WTC11 (cell line): ENCODE measurements at regions not wholly inside any gene's neighbourhood (a gene's known extent, or its start where the extent isn't known, plus 50 kb on each side); places are given as distances from the start of the nearest gene placed in this dataset.

Experiments used
- ATAC-seq: fragments of 200-7000 bp; cut with Tn5 transposase; 2 replicates; pipeline ENCODE4 v1.10.0; 2021; ENCODE audit warnings: mild to moderate bottlenecking, moderate library complexity
- CTCF ChIA-PET: fragments of 300-600 bp; sonication (Branson Sonifier 250); formaldehyde crosslinking; loops from one replicate; lab custom pipeline; 2021; ENCODE audit warnings: antibody characterized with exemption; lab: Charles Lee
- POLR2A ChIA-PET: fragments of 350-600 bp; sonication (Branson Sonifier 250); formaldehyde crosslinking; loops from one replicate; lab custom pipeline; 2021; ENCODE audit warnings: antibody characterized with exemption; lab: Charles Lee
- DNase-seq: peaks from one replicate; pipeline ENCODE4 v3.0.0; 2021; ENCODE audit warnings: low spot score
- H3K27ac Mint-ChIP-seq: 2 replicates; pipeline ENCODE4 v1.8.0; 2021; ENCODE audit warnings: mixed read lengths
- H3K27me3 Mint-ChIP-seq: 2 replicates; pipeline ENCODE4 v1.8.0; 2021; ENCODE audit warnings: low read depth, mild to moderate bottlenecking, moderate library complexity, mixed read lengths
- H3K36me3 Mint-ChIP-seq: 2 replicates; pipeline ENCODE4 v1.8.0; 2021; ENCODE audit warnings: mixed read lengths
- H3K4me1 Mint-ChIP-seq: 2 replicates; pipeline ENCODE4 v1.8.0; 2022; ENCODE audit warnings: mixed read lengths
- H3K4me3 Mint-ChIP-seq: 2 replicates; pipeline ENCODE4 v1.8.0; 2021; ENCODE audit warnings: mild to moderate bottlenecking, moderate library complexity, mixed read lengths
- H3K9me3 Mint-ChIP-seq: 2 replicates; pipeline ENCODE4 v1.8.0; 2021; ENCODE audit warnings: mixed read lengths
- FOXP1 ChIP-seq: sonication (generic); formaldehyde crosslinking; IDR thresholded peaks from 2 replicates; pipeline ENCODE4 v1.8.0; 2022; ENCODE audit warnings: missing genetic modification reagents, mild to moderate bottlenecking, moderate library complexity, borderline replicate concordance
- KAT7 ChIP-seq: sonication (generic); formaldehyde crosslinking; IDR thresholded peaks from 2 replicates; pipeline ENCODE4 v1.8.1; 2023; ENCODE audit warnings: missing genetic modification reagents, mild to moderate bottlenecking, borderline replicate concordance
- NFATC4 ChIP-seq: fragments of 250-450 bp; sonication (Bioruptor Pico); IDR thresholded peaks from 2 replicates; pipeline ENCODE4 v1.9.0; 2021; ENCODE audit warnings: mild to moderate bottlenecking
- PRRX2 ChIP-seq: fragments of 250-450 bp; sonication (Bioruptor Pico); IDR thresholded peaks from 2 replicates; pipeline ENCODE4 v1.8.0; 2021; ENCODE audit warnings: mild to moderate bottlenecking
- SOX15 ChIP-seq: fragments of 250-450 bp; sonication (Bioruptor Pico); IDR thresholded peaks from 2 replicates; pipeline ENCODE4 v1.9.0; 2021; ENCODE audit warnings: mild to moderate bottlenecking
- SP1 ChIP-seq: sonication (generic); formaldehyde crosslinking; conservative IDR thresholded peaks from 2 replicates; pipeline ENCODE4 v1.8.1; 2022; ENCODE audit warnings: missing genetic modification reagents
- TEAD1 ChIP-seq: sonication (generic); formaldehyde crosslinking; IDR thresholded peaks from 2 replicates; pipeline ENCODE4 v1.8.0; 2022; ENCODE audit warnings: mild to moderate bottlenecking, missing genetic modification reagents
- ZBTB21 ChIP-seq: sonication (generic); formaldehyde crosslinking; IDR thresholded peaks from 2 replicates; pipeline ENCODE4 v1.8.1; 2023; ENCODE audit warnings: mild to moderate bottlenecking, missing genetic modification reagents, borderline replicate concordance
- ZNF317 ChIP-seq: sonication (generic); formaldehyde crosslinking; IDR thresholded peaks from 2 replicates; pipeline ENCODE4 v1.8.1; 2023; ENCODE audit warnings: low read depth, mild to moderate bottlenecking, moderate library complexity, missing genetic modification reagents, borderline replicate concordance
- ZNF423 ChIP-seq: fragments of 250-450 bp; sonication (Bioruptor Pico); IDR thresholded peaks from 2 replicates; pipeline ENCODE4 v2.1.2; 2022; ENCODE audit warnings: mild to moderate bottlenecking, moderate library complexity
- TF ChIP-seq, protein P1 (sequence below): fragments of 250-450 bp; sonication (Bioruptor Pico); IDR thresholded peaks from 2 replicates; pipeline ENCODE4 v1.9.0; 2021; ENCODE audit warnings: mild to moderate bottlenecking
- TF ChIP-seq, protein P2 (sequence below): sonication (generic); formaldehyde crosslinking; IDR thresholded peaks from 2 replicates; pipeline ENCODE4 v1.8.1; 2023; ENCODE audit warnings: mild to moderate bottlenecking, missing genetic modification reagents, moderate library complexity
- TF ChIP-seq, protein P3 (sequence below): sonication (generic); formaldehyde crosslinking; IDR thresholded peaks from 2 replicates; pipeline ENCODE4 v1.8.0; 2023; ENCODE audit warnings: missing genetic modification reagents
- TF ChIP-seq, protein P4 (sequence below): fragments of 250-450 bp; sonication (Bioruptor Pico); IDR thresholded peaks from 2 replicates; pipeline ENCODE4 v2.1.2; 2022; ENCODE audit warnings: mild to moderate bottlenecking, moderate library complexity
- TF ChIP-seq, protein P5 (sequence below): fragments of 250-450 bp; sonication (Bioruptor Pico); IDR thresholded peaks from 2 replicates; pipeline ENCODE4 v1.8.0; 2021; ENCODE audit warnings: mild to moderate bottlenecking
- TF ChIP-seq, protein P6 (sequence below): sonication (generic); formaldehyde crosslinking; IDR thresholded peaks from 2 replicates; pipeline ENCODE4 v1.8.0; 2022; ENCODE audit warnings: mild to moderate bottlenecking, missing genetic modification reagents
- TF ChIP-seq, protein P7 (sequence below): fragments of 250-450 bp; sonication (Bioruptor Pico); IDR thresholded peaks from 2 replicates; pipeline ENCODE4 v1.9.0; 2021; ENCODE audit warnings: mild to moderate bottlenecking
- TF ChIP-seq, protein P8 (sequence below): sonication (generic); formaldehyde crosslinking; IDR thresholded peaks from 2 replicates; pipeline ENCODE4 v1.8.1; 2023; ENCODE audit warnings: mild to moderate bottlenecking, moderate library complexity, missing genetic modification reagents

DNA sequence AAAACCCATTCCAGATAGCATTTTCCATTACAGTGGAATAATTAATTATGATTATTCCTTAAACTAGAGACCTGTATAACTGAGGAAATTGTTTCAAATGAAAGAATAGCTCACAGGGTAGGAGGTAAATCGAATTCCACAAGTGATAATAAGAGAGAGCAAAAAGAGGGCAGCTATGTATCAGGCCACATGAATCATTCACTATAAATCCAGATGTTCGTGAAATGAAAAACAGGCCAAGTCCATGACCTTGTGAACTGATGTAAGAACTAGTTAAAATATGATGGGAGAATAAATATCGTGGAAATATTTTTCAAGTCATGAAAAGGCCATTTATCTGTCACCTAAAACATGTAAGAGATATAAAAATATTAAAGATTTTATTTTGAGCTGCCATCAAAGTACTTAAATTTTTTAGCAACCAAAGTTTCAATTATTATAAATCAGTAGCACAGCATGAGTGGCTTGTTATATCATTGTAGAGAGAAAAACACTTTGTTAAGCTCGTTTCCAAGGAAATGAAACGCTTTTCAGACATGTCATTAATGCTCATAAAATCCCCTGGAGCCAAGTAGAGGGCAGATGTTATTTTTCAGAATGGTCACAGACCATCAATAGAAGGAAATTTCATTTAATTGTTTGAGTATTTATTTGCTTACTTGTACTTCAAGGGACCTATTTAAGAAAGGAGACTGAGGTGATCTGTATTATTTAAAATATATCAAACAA lies 120.6 kb upstream of the CDKN3 start:
- DNase-seq, result no peak
- no peak for ATAC-seq
- Mint-ChIP-seq H3K9me3 (peaks cover 7% of the 10 kb centered on the region; the same call in 1 of the 2 replicates), H3K4me3 (no peak overlapping the region), H3K4me1 (no peaks in the 10 kb centered on the region), H3K27ac (no peak overlapping the region), H3K36me3 (no peaks in the 10 kb centered on the region), H3K27me3 (no peaks in the 10 kb centered on the region)
- POLR2A ChIA-PET, result no interaction called here
- TF ChIP-seq ZBTB21 (CRISPR knock-in tag) (no peak), ZNF423 (CRISPR knock-in tag) (no peak), TEAD1 (no peak), KAT7 (no peak), SP1 (CRISPR knock-in tag) (no peak), PRRX2 (CRISPR knock-in tag) (no peak), SOX15 (CRISPR knock-in tag) (no peak), ZNF317 (no peak), FOXP1 (CRISPR knock-in tag) (no peak), NFATC4 (CRISPR knock-in tag) (no peak)
- TF ChIP-seq, protein P1, sequence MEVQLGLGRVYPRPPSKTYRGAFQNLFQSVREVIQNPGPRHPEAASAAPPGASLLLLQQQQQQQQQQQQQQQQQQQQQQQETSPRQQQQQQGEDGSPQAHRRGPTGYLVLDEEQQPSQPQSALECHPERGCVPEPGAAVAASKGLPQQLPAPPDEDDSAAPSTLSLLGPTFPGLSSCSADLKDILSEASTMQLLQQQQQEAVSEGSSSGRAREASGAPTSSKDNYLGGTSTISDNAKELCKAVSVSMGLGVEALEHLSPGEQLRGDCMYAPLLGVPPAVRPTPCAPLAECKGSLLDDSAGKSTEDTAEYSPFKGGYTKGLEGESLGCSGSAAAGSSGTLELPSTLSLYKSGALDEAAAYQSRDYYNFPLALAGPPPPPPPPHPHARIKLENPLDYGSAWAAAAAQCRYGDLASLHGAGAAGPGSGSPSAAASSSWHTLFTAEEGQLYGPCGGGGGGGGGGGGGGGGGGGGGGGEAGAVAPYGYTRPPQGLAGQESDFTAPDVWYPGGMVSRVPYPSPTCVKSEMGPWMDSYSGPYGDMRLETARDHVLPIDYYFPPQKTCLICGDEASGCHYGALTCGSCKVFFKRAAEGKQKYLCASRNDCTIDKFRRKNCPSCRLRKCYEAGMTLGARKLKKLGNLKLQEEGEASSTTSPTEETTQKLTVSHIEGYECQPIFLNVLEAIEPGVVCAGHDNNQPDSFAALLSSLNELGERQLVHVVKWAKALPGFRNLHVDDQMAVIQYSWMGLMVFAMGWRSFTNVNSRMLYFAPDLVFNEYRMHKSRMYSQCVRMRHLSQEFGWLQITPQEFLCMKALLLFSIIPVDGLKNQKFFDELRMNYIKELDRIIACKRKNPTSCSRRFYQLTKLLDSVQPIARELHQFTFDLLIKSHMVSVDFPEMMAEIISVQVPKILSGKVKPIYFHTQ, result no peak
- TF ChIP-seq, protein P2, sequence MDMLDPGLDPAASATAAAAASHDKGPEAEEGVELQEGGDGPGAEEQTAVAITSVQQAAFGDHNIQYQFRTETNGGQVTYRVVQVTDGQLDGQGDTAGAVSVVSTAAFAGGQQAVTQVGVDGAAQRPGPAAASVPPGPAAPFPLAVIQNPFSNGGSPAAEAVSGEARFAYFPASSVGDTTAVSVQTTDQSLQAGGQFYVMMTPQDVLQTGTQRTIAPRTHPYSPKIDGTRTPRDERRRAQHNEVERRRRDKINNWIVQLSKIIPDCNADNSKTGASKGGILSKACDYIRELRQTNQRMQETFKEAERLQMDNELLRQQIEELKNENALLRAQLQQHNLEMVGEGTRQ (CRISPR knock-in tag), result no peak
- TF ChIP-seq, protein P3, sequence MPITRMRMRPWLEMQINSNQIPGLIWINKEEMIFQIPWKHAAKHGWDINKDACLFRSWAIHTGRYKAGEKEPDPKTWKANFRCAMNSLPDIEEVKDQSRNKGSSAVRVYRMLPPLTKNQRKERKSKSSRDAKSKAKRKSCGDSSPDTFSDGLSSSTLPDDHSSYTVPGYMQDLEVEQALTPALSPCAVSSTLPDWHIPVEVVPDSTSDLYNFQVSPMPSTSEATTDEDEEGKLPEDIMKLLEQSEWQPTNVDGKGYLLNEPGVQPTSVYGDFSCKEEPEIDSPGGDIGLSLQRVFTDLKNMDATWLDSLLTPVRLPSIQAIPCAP (CRISPR knock-in tag), result no peak
- TF ChIP-seq, protein P4, sequence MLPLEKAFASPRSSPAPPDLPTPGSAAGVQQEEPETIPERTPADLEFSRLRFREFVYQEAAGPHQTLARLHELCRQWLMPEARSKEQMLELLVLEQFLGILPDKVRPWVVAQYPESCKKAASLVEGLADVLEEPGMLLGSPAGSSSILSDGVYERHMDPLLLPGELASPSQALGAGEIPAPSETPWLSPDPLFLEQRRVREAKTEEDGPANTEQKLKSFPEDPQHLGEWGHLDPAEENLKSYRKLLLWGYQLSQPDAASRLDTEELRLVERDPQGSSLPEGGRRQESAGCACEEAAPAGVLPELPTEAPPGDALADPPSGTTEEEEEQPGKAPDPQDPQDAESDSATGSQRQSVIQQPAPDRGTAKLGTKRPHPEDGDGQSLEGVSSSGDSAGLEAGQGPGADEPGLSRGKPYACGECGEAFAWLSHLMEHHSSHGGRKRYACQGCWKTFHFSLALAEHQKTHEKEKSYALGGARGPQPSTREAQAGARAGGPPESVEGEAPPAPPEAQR (CRISPR knock-in tag), result no peak
- TF ChIP-seq, protein P5, sequence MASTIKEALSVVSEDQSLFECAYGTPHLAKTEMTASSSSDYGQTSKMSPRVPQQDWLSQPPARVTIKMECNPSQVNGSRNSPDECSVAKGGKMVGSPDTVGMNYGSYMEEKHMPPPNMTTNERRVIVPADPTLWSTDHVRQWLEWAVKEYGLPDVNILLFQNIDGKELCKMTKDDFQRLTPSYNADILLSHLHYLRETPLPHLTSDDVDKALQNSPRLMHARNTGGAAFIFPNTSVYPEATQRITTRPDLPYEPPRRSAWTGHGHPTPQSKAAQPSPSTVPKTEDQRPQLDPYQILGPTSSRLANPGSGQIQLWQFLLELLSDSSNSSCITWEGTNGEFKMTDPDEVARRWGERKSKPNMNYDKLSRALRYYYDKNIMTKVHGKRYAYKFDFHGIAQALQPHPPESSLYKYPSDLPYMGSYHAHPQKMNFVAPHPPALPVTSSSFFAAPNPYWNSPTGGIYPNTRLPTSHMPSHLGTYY, result no peak
- TF ChIP-seq, protein P6, sequence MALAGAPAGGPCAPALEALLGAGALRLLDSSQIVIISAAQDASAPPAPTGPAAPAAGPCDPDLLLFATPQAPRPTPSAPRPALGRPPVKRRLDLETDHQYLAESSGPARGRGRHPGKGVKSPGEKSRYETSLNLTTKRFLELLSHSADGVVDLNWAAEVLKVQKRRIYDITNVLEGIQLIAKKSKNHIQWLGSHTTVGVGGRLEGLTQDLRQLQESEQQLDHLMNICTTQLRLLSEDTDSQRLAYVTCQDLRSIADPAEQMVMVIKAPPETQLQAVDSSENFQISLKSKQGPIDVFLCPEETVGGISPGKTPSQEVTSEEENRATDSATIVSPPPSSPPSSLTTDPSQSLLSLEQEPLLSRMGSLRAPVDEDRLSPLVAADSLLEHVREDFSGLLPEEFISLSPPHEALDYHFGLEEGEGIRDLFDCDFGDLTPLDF (CRISPR knock-in tag), result no peak
- TF ChIP-seq, protein P7, sequence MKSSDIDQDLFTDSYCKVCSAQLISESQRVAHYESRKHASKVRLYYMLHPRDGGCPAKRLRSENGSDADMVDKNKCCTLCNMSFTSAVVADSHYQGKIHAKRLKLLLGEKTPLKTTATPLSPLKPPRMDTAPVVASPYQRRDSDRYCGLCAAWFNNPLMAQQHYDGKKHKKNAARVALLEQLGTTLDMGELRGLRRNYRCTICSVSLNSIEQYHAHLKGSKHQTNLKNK, result no peak
- TF ChIP-seq, protein P8, sequence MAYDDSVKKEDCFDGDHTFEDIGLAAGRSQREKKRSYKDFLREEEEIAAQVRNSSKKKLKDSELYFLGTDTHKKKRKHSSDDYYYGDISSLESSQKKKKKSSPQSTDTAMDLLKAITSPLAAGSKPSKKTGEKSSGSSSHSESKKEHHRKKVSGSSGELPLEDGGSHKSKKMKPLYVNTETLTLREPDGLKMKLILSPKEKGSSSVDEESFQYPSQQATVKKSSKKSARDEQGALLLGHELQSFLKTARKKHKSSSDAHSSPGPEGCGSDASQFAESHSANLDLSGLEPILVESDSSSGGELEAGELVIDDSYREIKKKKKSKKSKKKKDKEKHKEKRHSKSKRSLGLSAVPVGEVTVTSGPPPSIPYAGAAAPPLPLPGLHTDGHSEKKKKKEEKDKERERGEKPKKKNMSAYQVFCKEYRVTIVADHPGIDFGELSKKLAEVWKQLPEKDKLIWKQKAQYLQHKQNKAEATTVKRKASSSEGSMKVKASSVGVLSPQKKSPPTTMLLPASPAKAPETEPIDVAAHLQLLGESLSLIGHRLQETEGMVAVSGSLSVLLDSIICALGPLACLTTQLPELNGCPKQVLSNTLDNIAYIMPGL (CRISPR knock-in tag), result no peak
- CTCF ChIA-PET, result no interaction called here
